Astrocyte (in vitro differentiated cells and primary cell): ENCODE measurements at regions not wholly inside any gene's neighbourhood (a gene's known extent, or its start where the extent isn't known, plus 50 kb on each side); places are given as distances from the start of the nearest gene placed in this dataset.

Source experiments
- EZH2 ChIP-seq: IDR thresholded peaks from 2 replicates; pipeline ENCODE4 v1.6.1; 2012; ENCODE audit warnings: mild to moderate bottlenecking, low read length, inconsistent platforms; ENCODE audit not compliant: insufficient read depth
- TF ChIP-seq, protein P1 (sequence below): IDR thresholded peaks from 2 replicates; pipeline ENCODE4 v1.5.1; 2011; ENCODE audit warnings: low read depth, mild to moderate bottlenecking, inconsistent platforms, low read length, moderate library complexity; ENCODE audit not compliant: insufficient read depth

DNA sequence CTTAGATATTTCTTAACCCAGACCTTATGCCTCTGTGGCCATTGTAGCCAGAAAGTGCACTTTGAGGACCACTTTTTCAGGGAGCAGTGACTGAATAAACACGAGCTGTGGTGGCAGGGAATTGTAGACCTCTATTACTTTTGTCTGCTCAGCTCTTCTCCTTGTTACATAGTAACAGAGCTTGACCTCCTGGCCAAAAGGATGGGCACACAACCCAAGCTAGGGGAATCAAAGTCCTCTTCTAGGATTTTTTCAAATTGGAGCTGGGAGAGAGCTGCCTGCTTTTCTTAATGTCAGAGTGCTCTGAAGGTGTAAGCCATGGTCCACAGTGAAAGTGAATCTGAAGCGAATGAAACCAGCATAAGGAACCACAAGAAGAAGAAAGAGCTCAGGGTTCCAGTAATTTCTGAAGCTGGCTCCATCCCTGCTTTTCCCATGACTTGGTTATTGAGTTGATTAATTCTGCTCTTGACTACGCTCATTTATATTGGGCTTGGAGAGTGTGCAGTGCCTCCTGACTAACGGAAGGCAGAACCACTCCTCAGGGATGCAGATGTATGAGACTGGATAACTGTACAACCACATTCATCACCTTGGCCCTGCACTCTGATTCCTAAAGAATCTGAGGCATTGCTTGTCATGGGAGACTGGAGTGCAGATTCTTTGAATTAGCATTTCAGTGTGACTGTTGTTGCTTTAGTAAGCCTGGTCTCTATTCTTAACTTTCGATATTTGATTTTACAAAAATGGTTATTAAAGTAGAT is 60.9 kb downstream of the TLNRD1 start:
- TF ChIP-seq, protein P1, sequence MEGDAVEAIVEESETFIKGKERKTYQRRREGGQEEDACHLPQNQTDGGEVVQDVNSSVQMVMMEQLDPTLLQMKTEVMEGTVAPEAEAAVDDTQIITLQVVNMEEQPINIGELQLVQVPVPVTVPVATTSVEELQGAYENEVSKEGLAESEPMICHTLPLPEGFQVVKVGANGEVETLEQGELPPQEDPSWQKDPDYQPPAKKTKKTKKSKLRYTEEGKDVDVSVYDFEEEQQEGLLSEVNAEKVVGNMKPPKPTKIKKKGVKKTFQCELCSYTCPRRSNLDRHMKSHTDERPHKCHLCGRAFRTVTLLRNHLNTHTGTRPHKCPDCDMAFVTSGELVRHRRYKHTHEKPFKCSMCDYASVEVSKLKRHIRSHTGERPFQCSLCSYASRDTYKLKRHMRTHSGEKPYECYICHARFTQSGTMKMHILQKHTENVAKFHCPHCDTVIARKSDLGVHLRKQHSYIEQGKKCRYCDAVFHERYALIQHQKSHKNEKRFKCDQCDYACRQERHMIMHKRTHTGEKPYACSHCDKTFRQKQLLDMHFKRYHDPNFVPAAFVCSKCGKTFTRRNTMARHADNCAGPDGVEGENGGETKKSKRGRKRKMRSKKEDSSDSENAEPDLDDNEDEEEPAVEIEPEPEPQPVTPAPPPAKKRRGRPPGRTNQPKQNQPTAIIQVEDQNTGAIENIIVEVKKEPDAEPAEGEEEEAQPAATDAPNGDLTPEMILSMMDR = no peak
- no peak for TF ChIP-seq EZH2
